GM12878 (cell line): ENCODE measurements at regions not wholly inside any gene's neighbourhood (a gene's known extent, or its start where the extent isn't known, plus 50 kb on each side); places are given as distances from the start of the nearest gene placed in this dataset.

Experiments used
- ASH2L ChIP-seq: fragments of 300-600, 200-600 bp; sonication (generic); IDR thresholded peaks from 2 replicates; pipeline ENCODE4 v1.6.1; 2017; ENCODE audit warnings: low read depth, mild to moderate bottlenecking, borderline replicate concordance
- ATF2 ChIP-seq: IDR thresholded peaks from 2 replicates; pipeline ENCODE4 v1.6.1; 2012; ENCODE audit warnings: low read length, inconsistent platforms
- BCL11A ChIP-seq: IDR thresholded peaks from 2 replicates; pipeline ENCODE4 v1.6.1; 2011; ENCODE audit warnings: low read depth, low read length
- CTCF ChIP-seq, 3 experiments: IDR thresholded peaks in 2 of 3; conservative IDR thresholded peaks in 1 of 3; 2 replicates each; pipeline ENCODE4 v1.5.1; 2011; ENCODE audit warnings: low read depth in 3 of 3, low read length in 3 of 3, mild to moderate bottlenecking in 3 of 3, control low read depth in 2 of 3, moderate library complexity in 2 of 3, inconsistent platforms in 1 of 3, mixed read lengths in 1 of 3; ENCODE audit not compliant: control insufficient read depth in 2 of 3, insufficient read depth in 1 of 3; ENCODE audit errors: extremely low read depth in 1 of 3
- EP300 ChIP-seq, 2 experiments: fragments of 150-350 bp in 1 of 2; IDR thresholded peaks; 2 replicates each; pipeline ENCODE4 v1.6.1; 2011 to 2012; ENCODE audit warnings: low read depth in 2 of 2, low read length in 2 of 2, borderline replicate concordance in 1 of 2, improper control_type of control experiment in 1 of 2, inconsistent platforms in 1 of 2; ENCODE audit not compliant: control insufficient read depth in 1 of 2
- EZH2 ChIP-seq: IDR thresholded peaks from 2 replicates; pipeline ENCODE4 v1.6.1; 2012; ENCODE audit warnings: low read depth, mild to moderate bottlenecking, control low read depth, inconsistent platforms, low read length, borderline replicate concordance; ENCODE audit not compliant: control insufficient read depth
- MEF2B ChIP-seq: fragments of 450-650 bp; IDR thresholded peaks from 2 replicates; pipeline ENCODE4 v1.6.1; 2018; ENCODE audit warnings: mild to moderate bottlenecking, moderate library complexity; ENCODE audit not compliant: partially characterized antibody, poor library complexity, severe bottlenecking
- RELA ChIP-seq: fragments of 450-650 bp; IDR thresholded peaks from 2 replicates; pipeline ENCODE4 v1.8.0; 2014; ENCODE audit warnings: borderline replicate concordance; ENCODE audit not compliant: partially characterized antibody
- YY1 ChIP-seq: IDR thresholded peaks from 2 replicates; pipeline ENCODE4 v1.6.1; 2011; ENCODE audit warnings: low read depth, mild to moderate bottlenecking, low read length
- ZBTB11 ChIP-seq: fragments of 450-650 bp; formaldehyde crosslinking; IDR thresholded peaks from 2 replicates; pipeline ENCODE4 v1.5.0; 2022; ENCODE audit warnings: mild to moderate bottlenecking, missing genetic modification characterization
- ZNF384 ChIP-seq: IDR thresholded peaks from 2 replicates; pipeline ENCODE4 v1.6.1; 2012; ENCODE audit warnings: low read depth, mild to moderate bottlenecking, low read length, improper control_type of control experiment, borderline replicate concordance

- TF ChIP-seq CTCF (IDR thresholded peaks at IDR 0.05 in 2 of 3, conservative IDR thresholded peaks at IDR 0.05 in 1 of 3; ENCODE audit: control insufficient read depth in 2 of 3, extremely low read depth in 1 of 3, insufficient read depth in 1 of 3, low read depth in 3 of 3, low read length in 3 of 3) (no peak), ZBTB11 (no peak), BCL11A (no peak), RELA (no peak), ZNF384 (no peak), EP300 (IDR thresholded peaks at IDR 0.05; ENCODE audit: borderline replicate concordance in 1 of 2, control insufficient read depth in 1 of 2, low read depth in 2 of 2, low read length in 2 of 2) (no peak), YY1 (no peak), ATF2 (no peak), ASH2L (no peak), EZH2 (no peak), MEF2B (no peak)
Measured at GRCh38 chr5:30994176-30994575, 199.3 kb upstream of the CDH6 start.
